Liver (tissue), 8 donors: ENCODE measurements at regions not wholly inside any gene's neighbourhood (a gene's known extent, or its start where the extent isn't known, plus 50 kb on each side); places are given as distances from the start of the nearest gene placed in this dataset.

Experiments
- DNase-seq: peaks from one replicate; pipeline ENCODE4 v3.0.0-alpha.2; 2017; ENCODE audit warnings: low spot score
- H3K27ac ChIP-seq, 2 donors: one replicate each; pipeline ENCODE4 v1.7.0; 2013; ENCODE audit warnings: inconsistent platforms in 2 of 2, low read length in 2 of 2, control low read depth in 1 of 2, low read depth in 1 of 2, mild to moderate bottlenecking in 1 of 2
- H3K27me3 ChIP-seq, 4 donors: one replicate each; pipeline versions ENCODE4 v1.6.1 to v1.7.0; 2013; ENCODE audit warnings: low read length in 3 of 4, inconsistent platforms in 1 of 4, mild to moderate bottlenecking in 1 of 4, moderate library complexity in 1 of 4; ENCODE audit not compliant: control insufficient read depth in 4 of 4, insufficient read depth in 4 of 4
- H3K36me3 ChIP-seq, 4 donors: one replicate each; pipeline versions ENCODE4 v1.6.1 to v1.7.0; 2013; ENCODE audit warnings: low read length in 3 of 4, mild to moderate bottlenecking in 3 of 4, low read depth in 1 of 4, moderate library complexity in 1 of 4; ENCODE audit not compliant: control insufficient read depth in 4 of 4, insufficient read depth in 3 of 4
- H3K4me1 ChIP-seq, 4 donors: one replicate each; pipeline versions ENCODE4 v1.6.1 to v1.7.0; 2013; ENCODE audit warnings: low read length in 3 of 4, mild to moderate bottlenecking in 3 of 4, moderate library complexity in 1 of 4; ENCODE audit not compliant: control insufficient read depth in 4 of 4, insufficient read depth in 4 of 4
- H3K4me3 ChIP-seq, 3 donors: one replicate each; pipeline versions ENCODE4 v1.6.1 to v1.7.0; 2013; ENCODE audit warnings: low read length in 3 of 3, control low read depth in 1 of 3, low read depth in 1 of 3, mild to moderate bottlenecking in 1 of 3
- H3K9ac ChIP-seq, 2 donors: one replicate each; pipeline ENCODE4 v1.7.0; 2013; ENCODE audit warnings: low read length in 2 of 2, mild to moderate bottlenecking in 2 of 2, moderate library complexity in 2 of 2, control low read depth in 1 of 2, low read depth in 1 of 2
- H3K9me3 ChIP-seq, 4 donors: one replicate each; pipeline versions ENCODE4 v1.6.1 to v1.7.0; 2013; ENCODE audit warnings: low read length in 3 of 4; ENCODE audit not compliant: control insufficient read depth in 4 of 4
- EGR1 ChIP-seq, 2 donors: IDR thresholded peaks; 2 replicates each; pipeline ENCODE4 v1.6.1; 2016 to 2018; ENCODE audit warnings: antibody characterized with exemption in 2 of 2, low read depth in 2 of 2
- FOXA1 ChIP-seq: IDR thresholded peaks from 2 replicates; pipeline ENCODE4 v1.6.1; 2016; ENCODE audit warnings: antibody characterized with exemption
- FOXA2 ChIP-seq: IDR thresholded peaks from 2 replicates; pipeline ENCODE4 v1.6.1; 2016; ENCODE audit warnings: antibody characterized with exemption
- GABPA ChIP-seq, 2 donors: IDR thresholded peaks in 1 of 2; conservative IDR thresholded peaks in 1 of 2; 2 replicates each; pipeline ENCODE4 v1.6.1; 2016; ENCODE audit warnings: antibody characterized with exemption in 2 of 2, mild to moderate bottlenecking in 1 of 2, moderate library complexity in 1 of 2
- HNF4A ChIP-seq, 2 donors: conservative IDR thresholded peaks; 2 replicates each; pipeline ENCODE4 v1.6.1; 2016; ENCODE audit warnings: antibody characterized with exemption in 2 of 2, mild to moderate bottlenecking in 2 of 2
- JUND ChIP-seq, 2 donors: IDR thresholded peaks; 2 replicates each; pipeline ENCODE4 v1.6.1; 2016; ENCODE audit warnings: antibody characterized with exemption in 2 of 2
- RAD21 ChIP-seq, 2 donors: IDR thresholded peaks; 2 replicates each; pipeline ENCODE4 v1.6.1; 2016; ENCODE audit warnings: antibody characterized with exemption in 2 of 2, mild to moderate bottlenecking in 2 of 2
- REST ChIP-seq: IDR thresholded peaks from 2 replicates; pipeline ENCODE4 v1.6.1; 2016; ENCODE audit warnings: antibody characterized with exemption, mild to moderate bottlenecking
- RXRA ChIP-seq, 2 donors: IDR thresholded peaks; 2 replicates each; pipeline ENCODE4 v1.6.1; 2017 to 2018; ENCODE audit warnings: antibody characterized with exemption in 2 of 2, mild to moderate bottlenecking in 1 of 2
- SP1 ChIP-seq: IDR thresholded peaks from 2 replicates; pipeline ENCODE4 v1.6.1; 2018; ENCODE audit warnings: antibody characterized with exemption, mild to moderate bottlenecking
- TAF1 ChIP-seq: conservative IDR thresholded peaks from 2 replicates; pipeline ENCODE4 v1.6.1; 2016; ENCODE audit warnings: antibody characterized with exemption, mild to moderate bottlenecking
- YY1 ChIP-seq: IDR thresholded peaks from 2 replicates; pipeline ENCODE4 v1.6.1; 2016; ENCODE audit warnings: antibody characterized with exemption, mild to moderate bottlenecking
- ZBTB33 ChIP-seq: IDR thresholded peaks from 2 replicates; pipeline ENCODE4 v1.6.1; 2016; ENCODE audit warnings: antibody characterized with exemption
- WGBS: extraction: QIAGEN DNeasy Blood & Tissue Kit; methylation state at CpG from one replicate; pipeline ENCODE4 v1.1.7; 2013; 5-methylcytosine and 5-hydroxymethylcytosine counted together
- TF ChIP-seq, protein P1 (sequence below): IDR thresholded peaks from 2 replicates; pipeline ENCODE4 v1.6.1; 2016; ENCODE audit warnings: antibody characterized with exemption
- TF ChIP-seq, protein P2 (sequence below): fragments of 150-350 bp; IDR thresholded peaks from 2 replicates; pipeline ENCODE4 v1.5.1; 2017; ENCODE audit warnings: improper control_type of control experiment, low read depth, low read length; ENCODE audit not compliant: missing input control
- donor health status: healthy.
- donor health status: healthy.
- donor health status: healthy.
- donor health status: healthy.
- donor health status: healthy.

- DNase-seq = no peak
- Histone ChIP-seq H3K4me1 (no peaks in the 10 kb centered on the region), H3K4me3 (no peak overlapping the region), H3K36me3 (no peaks in the 10 kb centered on the region), H3K9me3 (no peaks in the 10 kb centered on the region), H3K9ac (no peak overlapping the region), H3K27me3 (no peaks in the 10 kb centered on the region), H3K27ac (no peak overlapping the region)
- TF ChIP-seq FOXA2 (no peak), EGR1 (IDR thresholded peaks at IDR 0.05; ENCODE audit: low read depth in 2 of 2) (no peak), REST (no peak), GABPA (IDR thresholded peaks at IDR 0.05 in 1 of 2, conservative IDR thresholded peaks at IDR 0.05 in 1 of 2) (no peak), ZBTB33 (no peak), RAD21 (IDR thresholded peaks at IDR 0.05) (no peak), FOXA1 (no peak), TAF1 (no peak), RXRA (IDR thresholded peaks at IDR 0.05) (no peak), SP1 (no peak), YY1 (no peak), JUND (IDR thresholded peaks at IDR 0.05) (no peak)
- TF ChIP-seq, protein P1, sequence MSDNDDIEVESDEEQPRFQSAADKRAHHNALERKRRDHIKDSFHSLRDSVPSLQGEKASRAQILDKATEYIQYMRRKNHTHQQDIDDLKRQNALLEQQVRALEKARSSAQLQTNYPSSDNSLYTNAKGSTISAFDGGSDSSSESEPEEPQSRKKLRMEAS = no peak
- TF ChIP-seq, protein P2, sequence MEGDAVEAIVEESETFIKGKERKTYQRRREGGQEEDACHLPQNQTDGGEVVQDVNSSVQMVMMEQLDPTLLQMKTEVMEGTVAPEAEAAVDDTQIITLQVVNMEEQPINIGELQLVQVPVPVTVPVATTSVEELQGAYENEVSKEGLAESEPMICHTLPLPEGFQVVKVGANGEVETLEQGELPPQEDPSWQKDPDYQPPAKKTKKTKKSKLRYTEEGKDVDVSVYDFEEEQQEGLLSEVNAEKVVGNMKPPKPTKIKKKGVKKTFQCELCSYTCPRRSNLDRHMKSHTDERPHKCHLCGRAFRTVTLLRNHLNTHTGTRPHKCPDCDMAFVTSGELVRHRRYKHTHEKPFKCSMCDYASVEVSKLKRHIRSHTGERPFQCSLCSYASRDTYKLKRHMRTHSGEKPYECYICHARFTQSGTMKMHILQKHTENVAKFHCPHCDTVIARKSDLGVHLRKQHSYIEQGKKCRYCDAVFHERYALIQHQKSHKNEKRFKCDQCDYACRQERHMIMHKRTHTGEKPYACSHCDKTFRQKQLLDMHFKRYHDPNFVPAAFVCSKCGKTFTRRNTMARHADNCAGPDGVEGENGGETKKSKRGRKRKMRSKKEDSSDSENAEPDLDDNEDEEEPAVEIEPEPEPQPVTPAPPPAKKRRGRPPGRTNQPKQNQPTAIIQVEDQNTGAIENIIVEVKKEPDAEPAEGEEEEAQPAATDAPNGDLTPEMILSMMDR = no peak
These were observed 94.0 kb downstream of the SPATA31D1 start for GRCh38 chr9:82082563-82082962.

- Histone ChIP-seq H3K27ac (no peak overlapping the region), H3K4me3 (no peak overlapping the region), H3K9me3 (no peaks in the 10 kb centered on the region), H3K4me1 (no peaks in the 10 kb centered on the region), H3K36me3 (no peaks in the 10 kb centered on the region), H3K9ac (no peak overlapping the region), H3K27me3 (no peaks in the 10 kb centered on the region)
- 94% methylated on average over 24 of the region's 24 CpGs for WGBS
- no peak for DNase-seq
- TF ChIP-seq SP1 (no peak), HNF4A (conservative IDR thresholded peaks at IDR 0.05) (no peak), RAD21 (IDR thresholded peaks at IDR 0.05) (no peak), RXRA (IDR thresholded peaks at IDR 0.05) (no peak), ZBTB33 (no peak), YY1 (no peak), REST (no peak), FOXA1 (no peak), EGR1 (IDR thresholded peaks at IDR 0.05; ENCODE audit: low read depth in 2 of 2) (no peak)
- TF ChIP-seq, protein P2 = no peak
- TF ChIP-seq, protein P1 = no peak
These were observed 100.0 kb downstream of the SPATA31D1 start for GRCh38 chr9:82088591-82088990.
